GM18507 (cell line): ENCODE measurements at regions not wholly inside any gene's neighbourhood (a gene's known extent, or its start where the extent isn't known, plus 50 kb on each side); places are given as distances from the start of the nearest gene placed in this dataset.
"Not testable (repeated sequence)": the region's sequence is repeated elsewhere in the genome, so short reads cannot be mapped to it uniquely, and the experiment has no call there.

Experiments
- DNase-seq: peaks from one replicate; pipeline ENCODE4 v3.0.0; 2011; ENCODE audit warnings: low read depth; ENCODE audit not compliant: insufficient read length; ENCODE audit errors: extremely low spot score
- FAIRE-seq: peaks from 2 replicates; lab custom pipeline; 2011; peaks lifted over from hg19 to GRCh38; lab: Jason Lieb, UNC

GRCh38 chr11:79522626-79523025 is 81.8 kb upstream of the TENM4 start:
- DNase-seq (no peak), FAIRE-seq (no peak)

DNA sequence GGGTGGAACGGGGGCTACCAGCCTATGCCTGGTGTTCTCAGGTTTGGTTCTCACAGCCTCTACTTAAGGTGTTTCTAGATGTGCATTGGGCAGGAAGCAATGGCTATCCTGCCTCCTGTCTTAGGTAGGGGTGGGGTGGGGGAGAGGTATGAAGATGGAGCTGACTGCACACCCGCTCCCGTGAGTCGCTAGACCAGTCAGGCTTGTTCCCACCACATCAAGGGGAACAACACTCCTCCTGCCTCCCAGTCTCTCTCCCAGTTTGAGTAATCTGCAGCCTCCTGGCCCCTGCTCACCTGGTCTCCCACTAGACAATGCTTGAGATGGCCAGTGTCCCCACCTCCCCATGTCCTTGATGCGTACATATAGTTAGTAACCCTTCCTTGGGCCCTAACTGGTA is 79.3 kb upstream of the TENM4 start:
- DNase-seq (no peak), FAIRE-seq (no peak)

DNA sequence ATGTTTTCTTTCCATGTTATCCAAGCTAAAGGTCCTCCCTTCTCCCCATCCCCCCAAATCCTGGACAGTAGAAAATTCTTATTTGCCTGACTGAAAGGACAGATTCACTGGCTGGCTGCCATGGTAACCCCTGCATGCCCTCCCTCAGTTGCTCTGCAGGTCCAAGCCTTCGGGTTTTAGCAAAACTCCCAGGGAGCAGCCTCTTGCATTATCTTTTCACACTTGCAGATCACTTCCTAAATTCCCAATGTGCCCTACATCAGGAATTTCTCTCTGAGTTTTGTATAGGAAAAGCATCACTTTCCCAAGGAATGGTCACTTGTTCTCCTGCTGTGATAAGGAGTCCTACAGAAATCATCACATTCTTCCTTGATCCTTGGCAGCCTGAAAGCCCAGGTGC is 75.0 kb upstream of the TENM4 start:
- no peak for DNase-seq
- FAIRE-seq: no peak

DNA sequence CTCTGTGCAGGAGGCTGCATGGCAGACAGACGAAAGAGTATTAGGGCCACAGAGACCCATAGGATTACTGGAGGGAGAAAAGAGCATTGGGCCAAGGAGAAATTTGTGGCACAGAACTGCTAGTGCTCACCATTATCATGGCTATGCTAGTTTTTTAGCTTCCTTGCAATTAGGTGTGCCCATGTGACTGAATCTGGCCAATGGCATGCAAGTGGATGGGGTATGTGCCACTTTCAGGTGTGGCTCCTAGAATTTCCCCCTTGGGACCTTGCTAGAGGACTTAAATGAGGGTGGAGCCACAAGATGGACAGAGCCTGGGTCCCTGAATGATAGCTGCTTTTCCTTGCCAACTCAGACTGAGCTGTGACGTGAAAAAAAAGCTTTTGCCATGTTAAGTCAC is 73.9 kb upstream of the TENM4 start:
- no peak for DNase-seq
- no peak for FAIRE-seq

- DNase-seq (no peak), FAIRE-seq (no peak)
Measured at GRCh38 chr11:79514290-79514689, 73.5 kb upstream of the TENM4 start.

DNA sequence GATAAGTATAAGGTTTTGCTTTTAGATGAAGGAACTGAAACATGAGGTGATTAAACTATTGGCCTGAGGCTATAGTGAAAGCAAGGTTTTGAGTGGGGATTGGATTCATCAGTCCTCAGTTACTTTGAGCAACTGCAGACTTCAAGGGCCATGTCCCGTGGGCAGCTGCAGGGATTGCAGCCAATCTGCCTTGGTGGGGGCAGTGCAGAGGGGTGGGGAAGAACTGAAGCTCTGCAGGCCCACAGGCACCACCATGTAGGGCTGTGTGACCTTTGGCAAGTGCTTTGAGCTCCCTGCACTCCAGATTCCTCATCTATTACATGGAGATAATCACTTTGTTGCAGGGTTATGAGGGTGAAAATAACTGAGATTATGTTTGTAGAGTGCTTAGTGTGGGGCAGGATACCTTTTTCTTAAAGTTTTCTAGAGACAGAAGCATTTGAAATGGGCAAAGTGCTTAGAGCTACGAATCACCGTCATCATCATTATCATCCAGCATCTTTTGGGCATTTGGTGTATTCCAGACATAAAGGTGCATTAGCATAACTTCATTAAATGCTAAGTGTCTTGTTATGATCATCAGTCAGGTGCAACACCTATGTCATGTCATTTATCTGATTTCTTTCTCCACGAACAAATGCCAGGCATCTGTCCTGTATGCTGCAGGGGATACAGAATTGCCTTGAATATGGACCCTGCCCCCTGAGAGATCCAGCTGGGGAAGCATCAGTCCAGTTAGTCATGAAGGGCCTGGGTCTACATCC is 72.1 kb upstream of the TENM4 start:
- DNase-seq (no peak), FAIRE-seq (no peak)

DNA sequence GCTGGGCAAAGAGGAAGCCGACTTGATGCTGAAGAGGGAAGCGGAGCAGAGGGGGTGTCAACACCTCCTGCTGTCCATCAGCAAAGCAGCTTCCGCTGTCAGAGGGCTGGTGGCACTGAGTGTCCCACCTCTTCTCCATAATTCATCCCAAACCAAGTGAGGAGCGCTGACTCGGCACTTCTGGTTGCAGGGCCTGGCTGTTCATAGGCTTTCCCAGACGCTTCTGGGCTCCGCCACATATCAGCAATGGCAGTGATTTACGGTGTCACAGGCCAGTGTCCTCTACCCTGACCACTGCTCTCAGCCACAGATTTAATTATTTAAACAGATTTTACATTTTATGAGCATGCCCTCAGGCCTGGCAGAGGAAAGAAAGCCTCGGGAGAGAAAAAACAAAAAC is 70.1 kb upstream of the TENM4 start:
- DNase-seq: no peak
- FAIRE-seq: no peak

GRCh38 chr11:79508461-79508860 is 67.6 kb upstream of the TENM4 start:
- FAIRE-seq (no peak), DNase-seq (no peak)

DNA sequence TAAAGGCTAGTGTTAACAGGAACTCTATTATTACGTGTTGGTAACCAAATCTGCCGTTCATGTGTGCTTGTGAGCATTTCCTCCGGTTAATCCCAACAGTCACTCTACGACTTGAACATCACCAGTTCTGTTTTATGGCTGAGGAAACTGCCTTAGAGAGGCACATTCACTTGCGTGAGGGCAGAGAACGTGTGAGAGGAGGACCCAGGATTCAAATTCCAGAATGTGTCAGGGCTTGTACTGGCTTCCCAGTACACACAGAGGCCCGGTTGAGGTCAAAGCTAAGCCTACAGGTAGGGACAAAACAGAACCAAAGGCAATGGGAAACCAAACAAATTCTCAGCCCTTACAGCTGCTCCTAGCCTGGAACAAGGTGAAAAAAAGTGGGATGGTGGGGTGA is 66.9 kb upstream of the TENM4 start:
- DNase-seq (no peak), FAIRE-seq (no peak)

DNA sequence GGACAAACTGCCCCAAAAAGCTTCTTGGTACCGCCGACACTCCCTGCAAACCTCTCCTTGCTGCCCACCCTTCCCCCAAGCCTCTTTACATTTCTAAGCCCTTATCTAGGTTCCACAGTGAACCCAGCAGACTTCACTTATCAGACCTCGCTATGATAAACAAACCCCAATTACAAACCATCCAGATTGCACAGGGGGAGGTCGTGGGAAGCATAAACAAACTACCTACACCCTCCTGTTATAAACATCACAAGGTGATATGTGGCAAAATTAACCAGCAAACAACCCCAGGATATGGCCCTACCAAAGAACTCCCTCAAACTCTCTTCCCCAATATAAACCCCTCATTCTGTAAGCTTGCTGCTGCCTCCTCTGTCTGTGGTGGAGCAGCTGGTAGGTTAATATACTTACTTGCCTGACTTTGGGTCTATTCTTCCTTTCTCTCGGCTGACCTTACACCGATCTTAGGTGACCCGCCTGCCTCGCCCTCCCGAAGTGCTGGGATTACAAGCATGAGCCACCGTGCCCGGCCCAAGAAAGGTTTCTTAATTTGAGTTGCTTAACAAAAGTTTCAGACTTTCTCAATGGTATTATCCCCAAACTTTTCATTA is 66.0 kb upstream of the TENM4 start:
- no peak for FAIRE-seq

DNA sequence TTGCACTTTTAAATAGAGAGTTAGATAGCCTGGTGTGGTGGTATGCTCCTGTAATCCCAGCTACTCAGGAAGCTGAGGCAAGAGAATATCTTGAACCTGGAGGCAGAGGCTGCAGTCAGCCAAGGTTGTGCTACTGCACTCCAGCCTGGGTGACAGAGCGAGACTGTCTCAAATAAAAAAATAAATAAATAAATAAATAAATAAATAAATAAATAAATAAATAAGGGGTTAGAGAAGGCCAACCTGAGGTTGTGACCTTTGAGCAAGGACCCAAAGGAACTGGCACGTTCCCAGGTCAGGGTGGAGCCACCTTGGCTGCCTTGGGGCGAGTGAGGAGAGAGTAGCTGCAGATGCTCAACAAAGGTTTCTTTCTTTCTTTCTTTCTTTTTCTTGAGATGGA is 65.3 kb upstream of the TENM4 start:
- FAIRE-seq (no peak), DNase-seq (no peak)

More for the DNA sequence above, 66.0 kb upstream of the TENM4 start:
- DNase-seq: no peak

- no peak for FAIRE-seq
- no peak for DNase-seq
Measured at GRCh38 chr11:79503028-79503427, 62.2 kb upstream of the TENM4 start.

- no peak for FAIRE-seq
- no peak for DNase-seq
Measured at GRCh38 chr11:79501707-79502106, 60.9 kb upstream of the TENM4 start.

DNA sequence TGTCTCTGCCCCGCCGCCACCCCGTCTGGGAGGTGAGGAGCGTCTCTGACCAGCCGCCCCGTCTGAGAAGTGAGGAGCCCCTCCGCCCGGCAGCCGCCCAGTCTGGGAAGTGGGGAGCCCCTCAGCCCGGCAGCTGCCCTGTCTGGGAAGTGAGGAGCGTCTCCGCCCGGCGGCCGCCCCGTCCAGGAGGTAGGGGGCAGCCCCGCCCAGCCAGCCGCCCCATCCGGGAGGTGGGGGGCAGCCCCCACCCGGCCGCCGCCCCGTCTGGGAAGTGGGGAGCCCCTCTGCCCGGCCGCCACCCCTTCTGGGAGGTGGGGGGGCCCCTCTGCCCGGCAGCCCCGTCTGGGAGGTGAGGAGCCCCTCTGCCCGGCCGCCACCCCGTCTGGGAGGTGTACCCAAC is 59.1 kb upstream of the TENM4 start:
- DNase-seq, FAIRE-seq: not testable (repeated sequence)

GRCh38 chr11:79498667-79499066 is 57.8 kb upstream of the TENM4 start:
- DNase-seq (no peak), FAIRE-seq (no peak)

DNA sequence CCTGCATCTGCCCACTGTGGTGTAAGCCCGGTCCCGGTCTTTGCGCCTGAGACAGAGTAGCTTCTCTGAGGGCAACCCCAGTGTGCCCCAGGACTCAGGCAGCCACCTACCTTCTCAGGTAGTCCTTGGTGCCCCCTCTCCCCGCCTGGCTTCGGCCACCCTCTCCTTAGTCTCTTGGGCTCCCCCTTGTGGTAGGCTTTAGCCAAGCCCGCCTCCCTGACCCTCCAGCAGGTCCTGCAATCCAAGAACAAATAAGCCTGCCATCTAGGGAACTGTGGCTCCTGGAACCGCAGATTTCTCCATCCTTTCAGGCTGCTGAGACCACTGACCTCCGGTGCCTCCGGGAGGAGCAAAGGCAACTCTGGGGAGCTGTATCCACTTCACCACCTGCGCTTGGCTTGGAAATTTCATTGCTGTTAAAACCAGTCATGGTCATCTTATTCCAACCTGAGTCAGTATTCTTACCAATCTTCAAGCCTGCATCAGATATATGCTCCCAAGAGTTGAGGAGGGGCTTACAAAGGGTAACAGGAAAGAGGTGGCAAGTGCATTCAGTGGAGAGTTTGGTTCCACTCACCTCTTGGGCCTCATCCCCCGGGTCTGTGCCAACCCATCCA is 52.8 kb upstream of the TENM4 start:
- peak; percentile 73 for FAIRE-seq
- peak; percentile 39 for DNase-seq

- FAIRE-seq: no peak
- DNase-seq: no peak
Measured at GRCh38 chr11:79492008-79492407, 51.2 kb upstream of the TENM4 start.
